ENCODE measurements at regions not wholly inside any gene's neighbourhood (a gene's known extent, or its start where the extent isn't known, plus 50 kb on each side); places are given as distances from the start of the nearest gene placed in this dataset.

- Histone ChIP-seq H3F3A (ENCODE audit: insufficient read depth, low read length, poor library complexity, severe bottlenecking) (no peaks in the 10 kb centered on the region), H3K9ac (ENCODE audit: low read length) (no peak overlapping the region), H3K27ac (ENCODE audit: low read length) (no peak overlapping the region), H3K4me3 (ENCODE audit: low read length) (no peak overlapping the region), H3K9me2 (ENCODE audit: insufficient read depth, low read length) (no peaks in the 10 kb centered on the region), H3K4me2 (ENCODE audit: low read length) (no peak overlapping the region), H3K9me3 (ENCODE audit: low read length) (no peaks in the 10 kb centered on the region), H4K20me1 (ENCODE audit: insufficient read depth) (no peaks in the 10 kb centered on the region), H3K27me3 (ENCODE audit: insufficient read depth, low read depth, low read length) (no peaks in the 10 kb centered on the region), H3K79me2 (replicated peaks; ENCODE audit: insufficient read depth, low read length) (no peaks in the 10 kb centered on the region), H2AFZ (ENCODE audit: low read depth, low read length) (no peak overlapping the region), H3K36me3 (ENCODE audit: insufficient read depth, low read length) (no peaks in the 10 kb centered on the region)
- no peak for TF ChIP-seq EP300 (conservative IDR thresholded peaks at IDR 0.05; ENCODE audit: poor library complexity, severe bottlenecking)
- TF ChIP-seq SMC3 (conservative IDR thresholded peaks at IDR 0.05; ENCODE audit: poor library complexity), result no peak
- TF ChIP-seq CTCF (IDR thresholded peaks at IDR 0.05; ENCODE audit: poor library complexity, severe bottlenecking), result no peak
- TF ChIP-seq REST (IDR thresholded peaks at IDR 0.05; ENCODE audit: borderline replicate concordance), result no peak
- no peak for TF ChIP-seq TAF1 (IDR thresholded peaks at IDR 0.05; ENCODE audit: low read depth)
- no peak for TF ChIP-seq EZH2 (IDR thresholded peaks at IDR 0.05; ENCODE audit: borderline replicate concordance, insufficient read depth, low read length, poor library complexity, severe bottlenecking)
- TF ChIP-seq MXI1 (conservative IDR thresholded peaks at IDR 0.05; ENCODE audit: poor library complexity, severe bottlenecking), result no peak
- no peak for TF ChIP-seq RAD21 (conservative IDR thresholded peaks at IDR 0.05)
- no peak for TF ChIP-seq POLR2AphosphoS5 (IDR thresholded peaks at IDR 0.05)
These were observed 329.0 kb downstream of the MAF start for GRCh38 chr16:79271583-79271982.

- no peak for TF ChIP-seq TAF1 (IDR thresholded peaks at IDR 0.05; ENCODE audit: low read depth)
- no peak for TF ChIP-seq POLR2AphosphoS5 (IDR thresholded peaks at IDR 0.05)
- TF ChIP-seq RAD21 (conservative IDR thresholded peaks at IDR 0.05), result no peak
- TF ChIP-seq MXI1 (conservative IDR thresholded peaks at IDR 0.05; ENCODE audit: poor library complexity, severe bottlenecking), result no peak
- TF ChIP-seq EZH2 (IDR thresholded peaks at IDR 0.05; ENCODE audit: borderline replicate concordance, insufficient read depth, low read length, poor library complexity, severe bottlenecking), result no peak
- no peak for TF ChIP-seq SMC3 (conservative IDR thresholded peaks at IDR 0.05; ENCODE audit: poor library complexity)
- TF ChIP-seq REST (IDR thresholded peaks at IDR 0.05; ENCODE audit: borderline replicate concordance), result no peak
- TF ChIP-seq EP300 (conservative IDR thresholded peaks at IDR 0.05; ENCODE audit: poor library complexity, severe bottlenecking), result no peak
- TF ChIP-seq CTCF (IDR thresholded peaks at IDR 0.05; ENCODE audit: poor library complexity, severe bottlenecking), result no peak
- no peaks in the 10 kb centered on the region for H3K27me3 ChIP-seq (ENCODE audit: insufficient read depth, low read depth, low read length)
- no peak overlapping the region for H3K4me3 ChIP-seq (ENCODE audit: low read length)
- H3K9me2 ChIP-seq (ENCODE audit: insufficient read depth, low read length), result no peaks in the 10 kb centered on the region
- no peaks in the 10 kb centered on the region for H3K9me3 ChIP-seq (ENCODE audit: low read length)
- no peak overlapping the region for H3K9ac ChIP-seq (ENCODE audit: low read length)
- no peak overlapping the region for H2AFZ ChIP-seq (ENCODE audit: low read depth, low read length)
- H3K4me2 ChIP-seq (ENCODE audit: low read length), result no peak overlapping the region
- no peak overlapping the region for H3K27ac ChIP-seq (ENCODE audit: low read length)
- no peaks in the 10 kb centered on the region for H3F3A ChIP-seq (ENCODE audit: insufficient read depth, low read length, poor library complexity, severe bottlenecking)
- no peaks in the 10 kb centered on the region for H4K20me1 ChIP-seq (ENCODE audit: insufficient read depth)
- no peaks in the 10 kb centered on the region for H3K79me2 ChIP-seq (replicated peaks; ENCODE audit: insufficient read depth, low read length)
- no peaks in the 10 kb centered on the region for H3K36me3 ChIP-seq (ENCODE audit: insufficient read depth, low read length)
These were observed 330.5 kb downstream of the MAF start for GRCh38 chr16:79270011-79270410.

Data from neural cell (in vitro differentiated cells).